ENCODE measurements at regions not wholly inside any gene's neighbourhood (a gene's known extent, or its start where the extent isn't known, plus 50 kb on each side); places are given as distances from the start of the nearest gene placed in this dataset.
"Not testable (repeated sequence)": the region's sequence is repeated elsewhere in the genome, so short reads cannot be mapped to it uniquely, and the experiment has no call there.

- H4K20me1 ChIP-seq (ENCODE audit: control insufficient read depth, insufficient read depth, low read depth, low read length) = no peaks in the 10 kb centered on the region
- H3K9me2 ChIP-seq (replicated peaks; ENCODE audit: control insufficient read depth, low read length) = no peaks in the 10 kb centered on the region
- no peaks in the 10 kb centered on the region for H3K36me3 ChIP-seq (ENCODE audit: control insufficient read depth, low read length)
- no peak overlapping the region for H3K4me2 ChIP-seq (ENCODE audit: low read length)
- H3K27ac ChIP-seq (ENCODE audit: low read depth, low read length) = no peak overlapping the region
- no peak overlapping the region for H3K4me3 ChIP-seq (ENCODE audit: low read length)
- H3F3A ChIP-seq (ENCODE audit: control insufficient read depth, insufficient read depth) = no peaks in the 10 kb centered on the region
- H3K9me3 ChIP-seq (ENCODE audit: control insufficient read depth, insufficient read depth, low read length) = no peaks in the 10 kb centered on the region
- no peaks in the 10 kb centered on the region for H3K4me1 ChIP-seq (ENCODE audit: control insufficient read depth, low read length)
- no peak for TF ChIP-seq CTCF (IDR thresholded peaks at IDR 0.05; ENCODE audit: low read depth, low read length, poor library complexity, severe bottlenecking)
- no peak for TF ChIP-seq EZH2phosphoT487 (IDR thresholded peaks at IDR 0.05; ENCODE audit: borderline replicate concordance, low read length)
- H3K79me2 ChIP-seq (ENCODE audit: control insufficient read depth, low read length) = no peaks in the 10 kb centered on the region
- H3K27me3 ChIP-seq (ENCODE audit: control insufficient read depth, low read length) = no peaks in the 10 kb centered on the region
Measured at GRCh38 chr3:166425900-166426611, 588.8 kb upstream of the BCHE start.

GRCh38 chr3:166425021-166425420 is 587.8 kb upstream of the BCHE start:
- Histone ChIP-seq H3K4me3 (ENCODE audit: low read length) (no peak overlapping the region), H3K9me3 (ENCODE audit: control insufficient read depth, insufficient read depth, low read length) (no peaks in the 10 kb centered on the region), H3F3A (ENCODE audit: control insufficient read depth, insufficient read depth) (no peaks in the 10 kb centered on the region), H3K27me3 (ENCODE audit: control insufficient read depth, low read length) (no peaks in the 10 kb centered on the region), H3K4me1 (ENCODE audit: control insufficient read depth, low read length) (no peaks in the 10 kb centered on the region), H3K27ac (ENCODE audit: low read depth, low read length) (no peak overlapping the region), H4K20me1 (ENCODE audit: control insufficient read depth, insufficient read depth, low read depth, low read length) (no peaks in the 10 kb centered on the region), H3K9me2 (replicated peaks; ENCODE audit: control insufficient read depth, low read length) (no peaks in the 10 kb centered on the region), H3K79me2 (ENCODE audit: control insufficient read depth, low read length) (no peaks in the 10 kb centered on the region), H3K36me3 (ENCODE audit: control insufficient read depth, low read length) (no peaks in the 10 kb centered on the region), H3K4me2 (ENCODE audit: low read length) (no peak overlapping the region)
- TF ChIP-seq CTCF (IDR thresholded peaks at IDR 0.05; ENCODE audit: low read depth, low read length, poor library complexity, severe bottlenecking) = no peak

- not testable (repeated sequence) for H3K36me3 ChIP-seq (ENCODE audit: control insufficient read depth, low read length); H3F3A ChIP-seq (ENCODE audit: control insufficient read depth, insufficient read depth); H3K4me2 ChIP-seq (ENCODE audit: low read length); H3K79me2 ChIP-seq (ENCODE audit: control insufficient read depth, low read length); H3K4me3 ChIP-seq (ENCODE audit: low read length); H3K9me3 ChIP-seq (ENCODE audit: control insufficient read depth, insufficient read depth, low read length); H3K27ac ChIP-seq (ENCODE audit: low read depth, low read length); H4K20me1 ChIP-seq (ENCODE audit: control insufficient read depth, insufficient read depth, low read depth, low read length); H3K4me1 ChIP-seq (ENCODE audit: control insufficient read depth, low read length); H3K27me3 ChIP-seq (ENCODE audit: control insufficient read depth, low read length); H3K9me2 ChIP-seq (replicated peaks; ENCODE audit: control insufficient read depth, low read length)
Measured at GRCh38 chr3:166423824-166424513, 586.7 kb upstream of the BCHE start.

GRCh38 chr3:166422556-166422955 is 585.3 kb upstream of the BCHE start:
- no peaks in the 10 kb centered on the region for H3K9me3 ChIP-seq (ENCODE audit: control insufficient read depth, insufficient read depth, low read length)
- no peaks in the 10 kb centered on the region for H3K9me2 ChIP-seq (replicated peaks; ENCODE audit: control insufficient read depth, low read length)
- H3K27me3 ChIP-seq (ENCODE audit: control insufficient read depth, low read length) = no peaks in the 10 kb centered on the region
- no peaks in the 10 kb centered on the region for H3K79me2 ChIP-seq (ENCODE audit: control insufficient read depth, low read length)
- no peak overlapping the region for H3K4me3 ChIP-seq (ENCODE audit: low read length)
- no peaks in the 10 kb centered on the region for H3K4me1 ChIP-seq (ENCODE audit: control insufficient read depth, low read length)
- H3K4me2 ChIP-seq (ENCODE audit: low read length) = no peak overlapping the region
- TF ChIP-seq EZH2phosphoT487 (IDR thresholded peaks at IDR 0.05; ENCODE audit: borderline replicate concordance, low read length) = no peak
- no peaks in the 10 kb centered on the region for H3F3A ChIP-seq (ENCODE audit: control insufficient read depth, insufficient read depth)
- H3K27ac ChIP-seq (ENCODE audit: low read depth, low read length) = no peak overlapping the region
- no peaks in the 10 kb centered on the region for H3K36me3 ChIP-seq (ENCODE audit: control insufficient read depth, low read length)
- H4K20me1 ChIP-seq (ENCODE audit: control insufficient read depth, insufficient read depth, low read depth, low read length) = no peaks in the 10 kb centered on the region
